ENCODE measurements at regions not wholly inside any gene's neighbourhood (a gene's known extent, or its start where the extent isn't known, plus 50 kb on each side); places are given as distances from the start of the nearest gene placed in this dataset.

DNA sequence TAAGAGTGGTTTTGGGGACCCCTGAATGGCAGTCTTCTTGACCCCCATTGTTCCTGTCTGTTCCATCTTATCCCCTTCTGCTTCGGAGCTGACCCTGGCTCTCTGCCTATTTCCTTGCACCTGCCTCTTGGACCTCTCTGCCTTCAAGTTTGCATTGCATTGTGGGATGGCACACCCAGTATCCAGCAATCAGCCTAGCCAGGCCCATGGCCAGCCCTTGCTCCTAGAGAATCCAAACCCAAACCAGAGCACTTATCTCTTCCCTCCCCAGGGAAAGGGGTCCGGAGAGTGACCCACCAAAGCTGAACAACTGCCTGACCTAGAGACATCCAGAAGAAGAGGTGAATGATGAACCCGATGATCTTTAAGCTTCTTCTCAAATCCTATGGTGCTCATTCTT lies 607.3 kb upstream of the CADM1 start:
- Mint-ChIP-seq H3K4me3 (no peak overlapping the region), H3K9me3 (peaks cover 0 to 11% (median 8%) of the 10 kb centered on the region in 3 donors), H3K27ac (no peak overlapping the region), H3K27me3 (peaks cover 3% of the 10 kb centered on the region in 2 donors), H3K36me3 (no peaks in the 10 kb centered on the region), H3K4me1 (no peaks in the 10 kb centered on the region)
- WGBS (ENCODE audit: insufficient coverage) = 82% methylated on average over 1 of the region's 3 CpGs
- no peaks in the 10 kb centered on the region for H3K4me1 ChIP-seq (ENCODE audit: control insufficient read depth in 1 of 2, extremely low read depth in 1 of 2, insufficient read depth in 2 of 2, low read length in 2 of 2)
- H3K27me3 ChIP-seq (replicated peaks in 1 of 2; ENCODE audit: control insufficient read depth in 2 of 2, extremely low read depth in 1 of 2, insufficient read depth in 2 of 2, low read length in 1 of 2) = peaks cover 0 to 4% of the 10 kb centered on the region in 2 experiments
- H3K27ac ChIP-seq (ENCODE audit: low read length) = no peak overlapping the region
- H3K36me3 ChIP-seq (ENCODE audit: control insufficient read depth in 2 of 2, extremely low read depth in 1 of 2, insufficient read depth in 1 of 2, low read length in 1 of 2) = no peaks in the 10 kb centered on the region
- no peak overlapping the region for H3K4me3 ChIP-seq (ENCODE audit: control insufficient read depth in 1 of 2, extremely low read depth in 1 of 2, low read length in 1 of 2)
- ATAC-seq (replicated peaks in 1 of 4) (no peak), DNase-seq (no peak)
- no peaks in the 10 kb centered on the region for H3K9me3 ChIP-seq
- ChIA-PET POLR2A (no interaction called here), CTCF (no interaction called here)

DNA sequence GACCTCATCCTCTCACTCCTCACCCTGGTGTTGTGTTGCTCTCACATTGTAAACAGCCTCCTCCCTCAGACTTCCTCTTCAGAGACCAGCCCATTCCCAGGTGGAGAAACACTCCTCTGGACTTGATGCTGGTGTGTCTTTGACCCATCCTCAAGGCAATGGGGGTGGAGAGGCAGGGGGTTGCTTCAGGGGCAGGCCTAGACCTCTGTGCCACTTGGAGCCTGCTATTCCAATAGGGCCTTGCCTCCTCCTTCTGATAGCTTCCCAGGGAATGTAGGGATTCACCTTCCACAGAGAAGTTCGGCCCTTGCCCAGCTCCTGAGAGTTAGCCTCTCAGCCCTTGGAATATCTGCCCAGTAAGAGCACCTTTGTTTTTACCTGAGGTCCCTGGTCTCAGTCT lies 606.6 kb upstream of the CADM1 start:
- Histone ChIP-seq H3K27me3 (replicated peaks in 1 of 2; ENCODE audit: control insufficient read depth in 2 of 2, extremely low read depth in 1 of 2, insufficient read depth in 2 of 2, low read length in 1 of 2) (peaks cover 0 to 4% of the 10 kb centered on the region in 2 experiments), H3K27ac (ENCODE audit: low read length) (no peak overlapping the region), H3K4me1 (ENCODE audit: control insufficient read depth in 1 of 2, extremely low read depth in 1 of 2, insufficient read depth in 2 of 2, low read length in 2 of 2) (no peaks in the 10 kb centered on the region), H3K36me3 (ENCODE audit: control insufficient read depth in 2 of 2, extremely low read depth in 1 of 2, insufficient read depth in 1 of 2, low read length in 1 of 2) (no peaks in the 10 kb centered on the region), H3K9me3 (no peaks in the 10 kb centered on the region), H3K4me3 (ENCODE audit: control insufficient read depth in 1 of 2, extremely low read depth in 1 of 2, low read length in 1 of 2) (no peak overlapping the region)
- WGBS (ENCODE audit: insufficient coverage) = 75% methylated on average over 1 of the region's 1 CpG
- no peak overlapping the region for H3K4me3 Mint-ChIP-seq
- DNase-seq (no peak), ATAC-seq (replicated peaks in 1 of 4) (no peak)
- H3K4me1 Mint-ChIP-seq = no peaks in the 10 kb centered on the region
- no peaks in the 10 kb centered on the region for H3K36me3 Mint-ChIP-seq
- POLR2A ChIA-PET = no interaction called here
- CTCF ChIA-PET = no interaction called here
- H3K27ac Mint-ChIP-seq = no peak overlapping the region
- H3K27me3 Mint-ChIP-seq = peaks cover 3 to 6% of the 10 kb centered on the region in 2 donors
- H3K9me3 Mint-ChIP-seq = peaks cover 0 to 11% (median 8%) of the 10 kb centered on the region in 3 donors

DNA sequence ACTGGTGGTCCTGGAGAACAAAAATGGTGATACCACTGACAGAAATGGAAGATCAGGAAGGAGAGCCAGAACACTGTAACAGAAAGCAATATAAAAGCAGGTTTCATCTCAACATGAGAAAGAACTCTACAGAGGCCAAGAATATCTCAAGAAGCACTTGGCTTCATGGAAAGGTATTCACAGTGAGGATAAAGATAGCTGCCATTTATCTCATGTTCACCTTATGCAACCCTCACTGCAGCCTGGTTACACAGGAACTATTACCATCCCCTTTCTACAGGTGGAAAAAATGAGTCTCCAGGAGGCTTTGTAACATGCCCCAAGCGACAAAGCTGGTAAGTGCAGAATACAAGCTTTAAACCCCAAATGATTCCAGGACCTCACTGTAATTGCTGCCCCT lies 606.1 kb upstream of the CADM1 start:
- CTCF ChIA-PET = no interaction called here
- POLR2A ChIA-PET = no interaction called here
- Histone ChIP-seq H3K27ac (ENCODE audit: low read length) (no peak overlapping the region), H3K4me1 (ENCODE audit: control insufficient read depth in 1 of 2, extremely low read depth in 1 of 2, insufficient read depth in 2 of 2, low read length in 2 of 2) (no peaks in the 10 kb centered on the region), H3K36me3 (ENCODE audit: control insufficient read depth in 2 of 2, extremely low read depth in 1 of 2, insufficient read depth in 1 of 2, low read length in 1 of 2) (no peaks in the 10 kb centered on the region), H3K27me3 (replicated peaks in 1 of 2; ENCODE audit: control insufficient read depth in 2 of 2, extremely low read depth in 1 of 2, insufficient read depth in 2 of 2, low read length in 1 of 2) (peaks cover 0 to 4% of the 10 kb centered on the region in 2 experiments), H3K9me3 (no peaks in the 10 kb centered on the region), H3K4me3 (ENCODE audit: control insufficient read depth in 1 of 2, extremely low read depth in 1 of 2, low read length in 1 of 2) (no peak overlapping the region)
- Mint-ChIP-seq H3K4me1 (no peaks in the 10 kb centered on the region), H3K4me3 (no peak overlapping the region), H3K36me3 (no peaks in the 10 kb centered on the region), H3K27ac (no peak overlapping the region), H3K9me3 (peaks cover 0 to 11% (median 8%) of the 10 kb centered on the region in 3 donors), H3K27me3 (peaks cover 3 to 6% of the 10 kb centered on the region in 2 donors)
- 67% methylated on average over 1 of the region's 1 CpG for WGBS (ENCODE audit: insufficient coverage)
- ATAC-seq (replicated peaks in 1 of 4) (no peak), DNase-seq (no peak)

DNA sequence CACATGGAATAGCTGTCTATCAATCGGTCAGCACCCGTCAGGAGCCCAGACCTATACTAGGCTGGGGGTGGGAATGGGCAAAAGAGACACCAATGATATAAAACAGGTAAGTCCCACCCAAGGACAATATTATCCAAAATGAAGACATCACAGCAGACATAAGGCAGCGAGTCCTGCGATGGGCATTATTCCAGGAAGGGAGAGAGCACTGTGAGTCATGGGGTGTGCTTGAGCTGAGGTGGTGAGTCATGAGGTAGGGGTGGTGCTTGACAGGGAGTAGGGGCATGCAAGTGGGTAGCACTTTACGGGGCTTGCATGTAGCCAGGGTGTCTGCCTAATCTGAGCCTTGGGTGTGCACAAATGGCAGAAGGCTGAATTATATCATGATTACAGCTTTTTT lies 605.0 kb upstream of the CADM1 start:
- Histone ChIP-seq H3K4me1 (ENCODE audit: control insufficient read depth in 1 of 2, extremely low read depth in 1 of 2, insufficient read depth in 2 of 2, low read length in 2 of 2) (no peaks in the 10 kb centered on the region), H3K27ac (ENCODE audit: low read length) (no peak overlapping the region), H3K9me3 (no peaks in the 10 kb centered on the region), H3K36me3 (ENCODE audit: control insufficient read depth in 2 of 2, extremely low read depth in 1 of 2, insufficient read depth in 1 of 2, low read length in 1 of 2) (no peaks in the 10 kb centered on the region), H3K4me3 (ENCODE audit: control insufficient read depth in 1 of 2, extremely low read depth in 1 of 2, low read length in 1 of 2) (no peak overlapping the region), H3K27me3 (replicated peaks in 1 of 2; ENCODE audit: control insufficient read depth in 2 of 2, extremely low read depth in 1 of 2, insufficient read depth in 2 of 2, low read length in 1 of 2) (peaks cover 0 to 2% of the 10 kb centered on the region in 2 experiments)
- H3K4me1 Mint-ChIP-seq = no peaks in the 10 kb centered on the region
- ChIA-PET CTCF (no interaction called here), POLR2A (no interaction called here)
- H3K36me3 Mint-ChIP-seq = no peaks in the 10 kb centered on the region
- DNase-seq (no peak), ATAC-seq (replicated peaks in 1 of 4) (no peak)
- no peak overlapping the region for H3K27ac Mint-ChIP-seq
- 100% methylated on average over 2 of the region's 5 CpGs for WGBS (ENCODE audit: insufficient coverage)
- peaks cover 0 to 8% (median 4%) of the 10 kb centered on the region in 3 donors for H3K9me3 Mint-ChIP-seq
- H3K4me3 Mint-ChIP-seq = no peak overlapping the region
- peaks cover 3 to 5% of the 10 kb centered on the region in 2 donors for H3K27me3 Mint-ChIP-seq

DNA sequence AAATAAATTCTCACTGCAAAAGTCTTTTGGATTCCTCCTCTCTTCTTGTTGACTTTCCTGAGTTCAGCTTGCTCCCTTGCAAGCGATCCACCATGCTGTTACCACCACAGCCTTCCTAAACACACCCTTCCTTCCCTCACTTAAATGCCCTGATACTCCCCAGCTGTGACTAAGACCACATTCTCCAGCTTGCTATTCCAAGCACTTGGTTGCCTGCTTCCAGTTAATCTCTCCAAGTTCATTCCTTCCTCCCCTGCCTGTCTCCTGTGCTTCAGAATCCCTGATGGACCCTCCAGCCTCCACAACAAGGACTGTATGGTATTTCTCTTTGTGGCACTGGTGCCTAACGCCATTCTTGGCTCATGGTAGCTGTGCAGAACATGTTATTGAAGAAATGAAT lies 603.9 kb upstream of the CADM1 start:
- H3K27me3 Mint-ChIP-seq = peaks cover 0 to 3% of the 10 kb centered on the region in 2 donors
- H3K4me3 Mint-ChIP-seq = no peak overlapping the region
- H3K36me3 Mint-ChIP-seq = no peaks in the 10 kb centered on the region
- 46% methylated on average over 2 of the region's 2 CpGs for WGBS (ENCODE audit: insufficient coverage)
- H3K4me3 ChIP-seq (ENCODE audit: control insufficient read depth in 1 of 2, extremely low read depth in 1 of 2, low read length in 1 of 2) = no peak overlapping the region
- ChIA-PET POLR2A (no interaction called here), CTCF (interaction anchor here in 1 of 2 donors (0.7 kb wide), 1 partner anchor 8 kb away, joined by 3 read pairs; no protein-coding TSS in a partner anchor)
- H3K9me3 ChIP-seq = no peaks in the 10 kb centered on the region
- H3K9me3 Mint-ChIP-seq = peaks cover 0 to 5% (median 0%) of the 10 kb centered on the region in 3 donors
- no peaks in the 10 kb centered on the region for H3K4me1 ChIP-seq (ENCODE audit: control insufficient read depth in 1 of 2, extremely low read depth in 1 of 2, insufficient read depth in 2 of 2, low read length in 2 of 2)
- no peaks in the 10 kb centered on the region for H3K4me1 Mint-ChIP-seq
- no peak overlapping the region for H3K27ac ChIP-seq (ENCODE audit: low read length)
- H3K27me3 ChIP-seq (replicated peaks in 1 of 2; ENCODE audit: control insufficient read depth in 2 of 2, extremely low read depth in 1 of 2, insufficient read depth in 2 of 2, low read length in 1 of 2) = peaks cover 0 to 1% of the 10 kb centered on the region in 2 experiments
- H3K36me3 ChIP-seq (ENCODE audit: control insufficient read depth in 2 of 2, extremely low read depth in 1 of 2, insufficient read depth in 1 of 2, low read length in 1 of 2) = no peaks in the 10 kb centered on the region
- DNase-seq (no peak), ATAC-seq (replicated peaks in 1 of 4) (no peak)
- H3K27ac Mint-ChIP-seq = no peak overlapping the region

DNA sequence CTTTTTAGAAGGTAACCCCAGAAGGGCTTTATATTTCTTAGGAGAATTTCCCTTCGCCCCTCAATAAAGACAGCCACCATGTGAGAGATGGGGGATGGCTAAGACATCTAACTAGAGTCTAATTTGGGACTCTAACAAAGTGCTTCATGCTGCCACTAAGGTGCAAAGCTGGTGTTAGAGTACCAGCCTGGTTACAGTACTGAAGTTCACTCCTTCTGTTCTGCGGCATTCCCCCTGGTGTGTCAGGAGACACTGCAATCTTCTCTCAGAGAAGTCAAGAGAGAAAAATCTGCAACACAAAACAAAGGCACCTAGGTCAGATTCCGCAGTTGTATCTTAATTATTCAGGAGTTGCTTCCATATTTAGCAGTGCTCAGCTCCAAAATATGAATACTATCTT lies 603.0 kb upstream of the CADM1 start:
- Mint-ChIP-seq H3K4me1 (no peaks in the 10 kb centered on the region), H3K36me3 (no peaks in the 10 kb centered on the region), H3K27ac (no peak overlapping the region), H3K9me3 (no peaks in the 10 kb centered on the region), H3K27me3 (peaks cover 0 to 3% of the 10 kb centered on the region in 2 donors), H3K4me3 (no peak overlapping the region)
- DNase-seq = no peak
- ChIA-PET CTCF (no interaction called here), POLR2A (no interaction called here)
- no peaks in the 10 kb centered on the region for H3K4me1 ChIP-seq (ENCODE audit: control insufficient read depth in 1 of 2, extremely low read depth in 1 of 2, insufficient read depth in 2 of 2, low read length in 2 of 2)
- H3K27ac ChIP-seq (ENCODE audit: low read length) = no peak overlapping the region
- no peaks in the 10 kb centered on the region for H3K36me3 ChIP-seq (ENCODE audit: control insufficient read depth in 2 of 2, extremely low read depth in 1 of 2, insufficient read depth in 1 of 2, low read length in 1 of 2)
- H3K27me3 ChIP-seq (replicated peaks in 1 of 2; ENCODE audit: control insufficient read depth in 2 of 2, extremely low read depth in 1 of 2, insufficient read depth in 2 of 2, low read length in 1 of 2) = no peaks in the 10 kb centered on the region
- no peak overlapping the region for H3K4me3 ChIP-seq (ENCODE audit: control insufficient read depth in 1 of 2, extremely low read depth in 1 of 2, low read length in 1 of 2)
- H3K9me3 ChIP-seq = no peaks in the 10 kb centered on the region
- 80% methylated on average over 1 of the region's 3 CpGs for WGBS (ENCODE audit: insufficient coverage)
- ATAC-seq (replicated peaks in 1 of 4) = no peak

DNA sequence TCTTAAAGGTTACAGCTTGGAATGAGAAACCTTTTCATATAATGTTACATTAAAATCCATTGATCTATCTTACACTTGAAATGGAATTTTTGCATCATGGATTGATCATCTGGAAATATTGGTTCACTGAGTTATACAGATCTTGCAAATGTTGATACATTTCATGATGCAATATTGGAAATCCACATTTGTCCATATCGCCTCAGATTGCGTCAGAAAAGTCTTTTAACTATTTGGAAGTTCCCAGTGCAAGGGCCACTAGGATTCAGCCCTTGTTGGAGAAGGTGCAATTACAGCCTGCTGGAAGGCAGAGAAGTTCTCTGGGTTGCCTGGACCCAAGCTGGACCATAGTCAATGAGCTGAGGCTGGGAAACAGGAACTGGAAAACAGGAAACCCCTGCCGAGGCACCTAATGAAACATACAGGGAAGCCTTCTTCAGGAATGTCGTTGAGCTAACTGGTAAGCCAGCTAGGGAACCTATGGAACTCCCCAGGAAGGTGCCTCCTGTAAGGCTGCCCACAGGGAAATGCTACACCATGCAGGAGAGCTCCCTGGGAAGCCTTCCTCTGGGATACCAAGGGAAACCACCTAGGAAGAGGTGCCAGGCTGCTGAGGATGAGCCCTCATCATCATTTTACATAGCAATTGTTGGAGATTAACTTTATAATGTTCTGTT lies 600.4 kb upstream of the CADM1 start:
- 73% methylated on average over 3 of the region's 4 CpGs for WGBS (ENCODE audit: insufficient coverage)
- Mint-ChIP-seq H3K27me3 (peaks cover 0 to 7% of the 10 kb centered on the region in 2 donors), H3K27ac (no peak overlapping the region), H3K36me3 (no peaks in the 10 kb centered on the region), H3K4me3 (no peak overlapping the region), H3K9me3 (no peaks in the 10 kb centered on the region), H3K4me1 (no peaks in the 10 kb centered on the region)
- H3K27ac ChIP-seq (ENCODE audit: low read length) = no peak overlapping the region
- no peaks in the 10 kb centered on the region for H3K36me3 ChIP-seq (ENCODE audit: control insufficient read depth in 2 of 2, extremely low read depth in 1 of 2, insufficient read depth in 1 of 2, low read length in 1 of 2)
- ATAC-seq (replicated peaks in 1 of 4) (no peak), DNase-seq (no peak)
- CTCF ChIA-PET = no interaction called here
- H3K4me3 ChIP-seq (ENCODE audit: control insufficient read depth in 1 of 2, extremely low read depth in 1 of 2, low read length in 1 of 2) = no peak overlapping the region
- no peaks in the 10 kb centered on the region for H3K4me1 ChIP-seq (ENCODE audit: control insufficient read depth in 1 of 2, extremely low read depth in 1 of 2, insufficient read depth in 2 of 2, low read length in 2 of 2)
- H3K27me3 ChIP-seq (replicated peaks in 1 of 2; ENCODE audit: control insufficient read depth in 2 of 2, extremely low read depth in 1 of 2, insufficient read depth in 2 of 2, low read length in 1 of 2) = no peaks in the 10 kb centered on the region
- no peaks in the 10 kb centered on the region for H3K9me3 ChIP-seq
- POLR2A ChIA-PET = no interaction called here
